H1 (cell line): ENCODE measurements at regions not wholly inside any gene's neighbourhood (a gene's known extent, or its start where the extent isn't known, plus 50 kb on each side); places are given as distances from the start of the nearest gene placed in this dataset.

ENCODE experiments used
- ASH2L ChIP-seq: fragments of 200-600, 300-600 bp; sonication (generic); IDR thresholded peaks from one replicate; pipeline ENCODE4 v1.7.1; 2017; ENCODE audit warnings: low read length
- CBX8 ChIP-seq: fragments of 300-800, 300-1000 bp; sonication (generic); IDR thresholded peaks from 2 replicates; pipeline ENCODE4 v1.7.1; 2016; ENCODE audit warnings: low read depth, low read length, borderline replicate concordance
- CREB1 ChIP-seq: IDR thresholded peaks from 2 replicates; pipeline ENCODE4 v1.6.1; 2012; ENCODE audit warnings: inconsistent platforms
- CTCF ChIP-seq, 3 experiments: IDR thresholded peaks; 1 replicate in 2 of 3; 2 replicates in 1 of 3; pipeline versions ENCODE4 v1.5.1 to v1.6.1; 2011; ENCODE audit warnings: low read length in 3 of 3, mild to moderate bottlenecking in 3 of 3, inconsistent platforms in 2 of 3, low read depth in 1 of 3, moderate library complexity in 1 of 3; ENCODE audit not compliant: insufficient read depth in 1 of 3; ENCODE audit errors: control extremely low read depth in 1 of 3
- JUN ChIP-seq: IDR thresholded peaks from 2 replicates; pipeline ENCODE4 v1.6.1; 2011; ENCODE audit warnings: low read depth, mild to moderate bottlenecking, improper control_type of control experiment, low read length
- POLR2A ChIP-seq, 2 experiments: IDR thresholded peaks; 1 replicate in 1 of 2; 2 replicates in 1 of 2; pipeline ENCODE4 v1.6.1; 2011; ENCODE audit warnings: low read depth in 2 of 2, low read length in 2 of 2, mild to moderate bottlenecking in 2 of 2; ENCODE audit errors: control extremely low read depth in 1 of 2
- RAD21 ChIP-seq, 2 experiments: IDR thresholded peaks in 1 of 2; conservative IDR thresholded peaks in 1 of 2; 2 replicates each; pipeline ENCODE4 v1.6.1; 2011; ENCODE audit warnings: low read depth in 2 of 2, low read length in 2 of 2, improper control_type of control experiment in 1 of 2, inconsistent platforms in 1 of 2, mild to moderate bottlenecking in 1 of 2, moderate library complexity in 1 of 2
- SUZ12 ChIP-seq: fragments of 200-600 bp; sonication (generic); IDR thresholded peaks from 2 replicates; pipeline ENCODE4 v1.6.1; 2012; ENCODE audit warnings: mild to moderate bottlenecking, inconsistent platforms, low read length, moderate library complexity, mixed read lengths
- YY1 ChIP-seq: IDR thresholded peaks from 2 replicates; pipeline ENCODE4 v1.6.1; 2011; ENCODE audit warnings: low read depth, mild to moderate bottlenecking, low read length

GRCh38 chr6:168849459-168849858 is 404.2 kb downstream of the THBS2 start:
- TF ChIP-seq CTCF (IDR thresholded peaks at IDR 0.05; ENCODE audit: control extremely low read depth in 1 of 3, insufficient read depth in 1 of 3, low read depth in 1 of 3, low read length in 3 of 3), result no peak
- no peak for TF ChIP-seq JUN
- TF ChIP-seq RAD21 (IDR thresholded peaks at IDR 0.05 in 1 of 2, conservative IDR thresholded peaks at IDR 0.05 in 1 of 2; ENCODE audit: low read depth in 2 of 2, low read length in 2 of 2), result no peak
- no peak for TF ChIP-seq ASH2L
- no peak for TF ChIP-seq SUZ12
- TF ChIP-seq CREB1, result no peak
- no peak for TF ChIP-seq CBX8
- no peak for TF ChIP-seq YY1
- no peak for TF ChIP-seq POLR2A (IDR thresholded peaks at IDR 0.05; ENCODE audit: control extremely low read depth in 1 of 2, low read depth in 2 of 2, low read length in 2 of 2)
